ENCODE measurements at regions not wholly inside any gene's neighbourhood (a gene's known extent, or its start where the extent isn't known, plus 50 kb on each side); places are given as distances from the start of the nearest gene placed in this dataset.

DNA sequence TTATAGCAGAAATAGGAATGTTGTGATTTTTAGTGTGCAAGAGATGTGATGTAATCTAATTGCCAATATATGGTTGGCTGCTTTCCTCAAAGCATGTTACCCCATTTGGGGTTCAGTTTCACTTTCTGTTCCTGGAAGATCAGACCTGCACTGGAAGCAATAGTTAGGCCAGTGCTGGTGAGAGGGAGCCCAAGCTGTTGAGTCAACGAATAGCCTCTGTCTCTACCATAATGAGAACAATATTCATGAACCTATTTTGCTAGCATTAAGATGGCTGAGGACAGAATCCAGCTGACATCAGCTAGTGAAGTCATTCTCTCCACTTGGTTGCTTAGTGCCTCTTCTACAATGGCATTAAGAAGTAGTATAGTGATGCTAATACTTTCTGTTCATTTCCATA, 379.9 kb upstream of the DCN start:
- H3K4me3 ChIP-seq (ENCODE audit: low read depth, low read length): no peak overlapping the region
- TF ChIP-seq, protein P1, sequence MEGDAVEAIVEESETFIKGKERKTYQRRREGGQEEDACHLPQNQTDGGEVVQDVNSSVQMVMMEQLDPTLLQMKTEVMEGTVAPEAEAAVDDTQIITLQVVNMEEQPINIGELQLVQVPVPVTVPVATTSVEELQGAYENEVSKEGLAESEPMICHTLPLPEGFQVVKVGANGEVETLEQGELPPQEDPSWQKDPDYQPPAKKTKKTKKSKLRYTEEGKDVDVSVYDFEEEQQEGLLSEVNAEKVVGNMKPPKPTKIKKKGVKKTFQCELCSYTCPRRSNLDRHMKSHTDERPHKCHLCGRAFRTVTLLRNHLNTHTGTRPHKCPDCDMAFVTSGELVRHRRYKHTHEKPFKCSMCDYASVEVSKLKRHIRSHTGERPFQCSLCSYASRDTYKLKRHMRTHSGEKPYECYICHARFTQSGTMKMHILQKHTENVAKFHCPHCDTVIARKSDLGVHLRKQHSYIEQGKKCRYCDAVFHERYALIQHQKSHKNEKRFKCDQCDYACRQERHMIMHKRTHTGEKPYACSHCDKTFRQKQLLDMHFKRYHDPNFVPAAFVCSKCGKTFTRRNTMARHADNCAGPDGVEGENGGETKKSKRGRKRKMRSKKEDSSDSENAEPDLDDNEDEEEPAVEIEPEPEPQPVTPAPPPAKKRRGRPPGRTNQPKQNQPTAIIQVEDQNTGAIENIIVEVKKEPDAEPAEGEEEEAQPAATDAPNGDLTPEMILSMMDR (conservative IDR thresholded peaks at IDR 0.05; ENCODE audit: low read depth, low read length): no peak
- DNase-seq (ENCODE audit: low read depth): no peak

DNA sequence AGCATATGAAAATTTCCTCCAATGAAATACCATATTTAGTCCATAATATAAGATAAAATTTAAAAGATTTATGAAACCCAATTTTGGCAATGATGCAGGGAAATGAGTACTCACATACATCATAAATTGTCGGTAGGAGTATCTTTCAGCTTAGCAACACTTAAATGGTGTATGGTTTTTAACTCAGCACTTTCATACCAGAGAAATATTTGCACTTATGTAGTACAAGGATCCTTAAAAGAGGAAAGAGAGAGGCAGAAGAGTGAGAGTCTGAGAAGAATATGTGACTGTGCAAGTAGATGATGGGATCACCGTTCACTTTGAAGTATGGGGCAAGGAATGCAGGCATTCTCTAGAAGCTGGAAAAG, 379.3 kb upstream of the DCN start:
- TF ChIP-seq, protein P1 (conservative IDR thresholded peaks at IDR 0.05; ENCODE audit: low read depth, low read length): no peak
- DNase-seq (ENCODE audit: low read depth): no peak
- H3K4me3 ChIP-seq (ENCODE audit: low read depth, low read length): no peak overlapping the region

GRCh38 chr12:91561301-91561957, 378.8 kb upstream of the DCN start:
- no peak overlapping the region for H3K4me3 ChIP-seq (ENCODE audit: low read depth, low read length)
- TF ChIP-seq, protein P1 (conservative IDR thresholded peaks at IDR 0.05; ENCODE audit: low read depth, low read length): no peak
- no peak for DNase-seq (ENCODE audit: low read depth)

DNA sequence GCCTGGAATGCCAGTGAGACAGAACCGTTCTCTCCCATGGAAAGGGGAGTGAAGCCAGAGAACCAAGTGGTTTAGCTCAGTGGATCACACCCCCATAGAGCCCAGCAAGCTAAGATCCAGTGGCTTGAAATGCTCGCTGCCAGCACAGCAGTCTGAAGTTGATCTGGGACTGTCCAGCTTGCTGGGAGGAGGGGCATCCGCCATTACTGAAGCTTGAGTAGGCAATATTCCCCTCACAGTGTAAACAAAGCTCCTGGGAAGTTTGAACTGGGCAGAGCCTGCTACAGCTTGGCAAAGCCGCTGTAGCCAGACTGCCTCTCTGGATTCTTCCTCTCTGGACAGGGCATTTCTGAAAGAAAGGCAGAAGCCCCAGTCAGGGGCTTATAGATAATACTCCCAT, 374.3 kb upstream of the DCN start:
- DNase-seq (ENCODE audit: low read depth): no peak
- TF ChIP-seq, protein P1 (conservative IDR thresholded peaks at IDR 0.05; ENCODE audit: low read depth, low read length): no peak

DNA sequence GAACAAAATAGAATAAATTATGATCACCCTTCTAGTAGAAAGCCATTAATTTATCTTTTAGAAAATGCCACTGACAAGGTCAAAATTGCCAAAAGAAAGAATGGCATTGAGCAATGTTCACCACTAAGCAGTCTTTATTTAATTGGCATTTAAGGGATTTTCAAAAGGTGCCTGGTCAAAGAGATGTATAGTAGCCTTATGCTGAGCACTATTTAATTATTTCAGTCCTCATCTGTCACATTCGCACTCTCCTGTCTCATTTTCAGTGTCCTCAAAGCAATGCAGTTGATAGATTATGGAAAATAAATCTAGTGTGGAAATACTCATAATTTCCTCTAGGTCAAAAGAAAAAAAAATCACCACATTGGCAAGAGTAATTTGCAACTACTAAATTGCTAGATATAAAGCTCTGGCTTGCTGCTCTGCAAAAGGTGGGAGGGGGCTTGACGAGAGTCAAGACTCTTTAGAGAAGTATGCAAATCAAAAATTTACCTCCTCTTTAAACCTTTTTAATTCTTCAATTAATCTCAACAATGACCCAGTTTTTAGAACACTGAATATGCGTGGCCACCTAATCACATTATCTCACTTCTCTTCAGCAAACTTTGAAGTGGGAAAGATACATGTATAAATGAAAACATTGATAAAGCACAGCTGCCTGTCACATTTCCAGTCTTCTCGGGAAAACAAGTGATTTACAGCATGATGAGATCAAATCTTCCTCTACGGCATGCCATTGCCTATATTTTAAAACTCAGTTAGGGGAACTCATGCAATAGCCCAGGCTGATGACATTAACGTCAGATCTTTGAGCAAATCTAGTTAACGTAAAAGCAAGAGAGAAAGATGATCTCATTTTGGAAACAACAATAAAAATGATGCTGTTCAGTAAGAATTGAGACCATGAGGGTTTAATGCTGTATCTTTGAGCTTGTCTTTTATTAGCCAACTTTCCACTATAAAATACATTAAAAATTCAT, 373.1 kb upstream of the DCN start:
- H3K4me3 ChIP-seq (ENCODE audit: low read depth, low read length): no peak overlapping the region
- TF ChIP-seq, protein P1 (conservative IDR thresholded peaks at IDR 0.05; ENCODE audit: low read depth, low read length): no peak

More for the DNA sequence above, 374.3 kb upstream of the DCN start:
- H3K4me3 ChIP-seq (ENCODE audit: low read depth, low read length): no peak overlapping the region

GRCh38 chr12:91551927-91552326, 369.3 kb upstream of the DCN start:
- TF ChIP-seq, protein P1 (conservative IDR thresholded peaks at IDR 0.05; ENCODE audit: low read depth, low read length): no peak
- DNase-seq (ENCODE audit: low read depth): no peak
- no peak overlapping the region for H3K4me3 ChIP-seq (ENCODE audit: low read depth, low read length)

More for the DNA sequence above, 373.1 kb upstream of the DCN start:
- no peak for DNase-seq (ENCODE audit: low read depth)
